Kidney (tissue), 13 donors: ENCODE measurements at regions not wholly inside any gene's neighbourhood (a gene's known extent, or its start where the extent isn't known, plus 50 kb on each side); places are given as distances from the start of the nearest gene placed in this dataset.

Experiments used
- DNase-seq, 5 donors: peaks; one replicate each; pipeline ENCODE4 v3.0.0-alpha.2; 2013 to 2020
- FAIRE-seq: peaks from 2 replicates; lab custom pipeline; 2012; peaks lifted over from hg19 to GRCh38; lab: Jason Lieb, UNC
- H3K27ac ChIP-seq, 2 donors: one replicate each; pipeline ENCODE4 v1.7.0; 2013; ENCODE audit warnings: low read depth in 2 of 2, low read length in 2 of 2, inconsistent platforms in 1 of 2
- H3K27me3 ChIP-seq: one replicate; pipeline ENCODE4 v1.7.1; 2013; ENCODE audit warnings: low read length, inconsistent platforms; ENCODE audit not compliant: control insufficient read depth, insufficient read depth
- H3K36me3 ChIP-seq, 3 donors: one replicate each; pipeline versions ENCODE4 v1.7.0 to v1.7.1; 2013; ENCODE audit warnings: low read length in 3 of 3, control low read depth in 1 of 3, inconsistent platforms in 1 of 3; ENCODE audit not compliant: insufficient read depth in 3 of 3, control insufficient read depth in 2 of 3
- H3K4me1 ChIP-seq, 3 donors: one replicate each; pipeline versions ENCODE4 v1.7.0 to v1.7.1; 2013; ENCODE audit warnings: low read length in 3 of 3, inconsistent platforms in 1 of 3, low read depth in 1 of 3; ENCODE audit not compliant: control insufficient read depth in 2 of 3, insufficient read depth in 2 of 3
- H3K4me3 ChIP-seq, 3 donors: one replicate each; pipeline versions ENCODE4 v1.7.0 to v1.8.1; 2013; ENCODE audit warnings: low read length in 3 of 3, control low read depth in 1 of 3, inconsistent platforms in 1 of 3
- H3K9ac ChIP-seq, 3 donors: one replicate each; pipeline versions ENCODE4 v1.7.0 to v1.7.1; 2013; ENCODE audit warnings: low read length in 3 of 3, control low read depth in 1 of 3, inconsistent platforms in 1 of 3
- H3K9me3 ChIP-seq, 3 donors: one replicate each; pipeline versions ENCODE4 v1.7.0 to v1.7.1; 2013; ENCODE audit warnings: low read length in 3 of 3, control low read depth in 1 of 3, inconsistent platforms in 1 of 3; ENCODE audit not compliant: control insufficient read depth in 2 of 3, insufficient read depth in 1 of 3
- CTCF ChIP-seq: IDR thresholded peaks from 3 replicates; pipeline ENCODE4 v1.5.1; 2012; ENCODE audit warnings: mild to moderate bottlenecking, moderate library complexity, borderline replicate concordance; ENCODE audit not compliant: insufficient read depth; ENCODE audit errors: extremely low read depth
- intact Hi-C: fragments of 100-400 bp; cut with DNase I; formaldehyde crosslinking; loops from one replicate; pipeline ENCODE4 v1.11.1; 2022
- donor health status: control.
- donor health status: control.
- donor health status: control.
- donor health status: control.
- donor health status: control.
- donor health status: DM: yes; HTN: yes; CAD: no.
- donor health status: Normal renal cell carcinoma (clear cell type).

GRCh38 chr7:131119381-131119780 lies 208.3 kb upstream of the MKLN1 start:
- H3K4me3 ChIP-seq: no peak overlapping the region
- TF ChIP-seq CTCF: no peak
- H3K9me3 ChIP-seq: no peaks in the 10 kb centered on the region
- H3K27ac ChIP-seq: no peak overlapping the region
- H3K9ac ChIP-seq: no peak overlapping the region
- H3K4me1 ChIP-seq: no peaks in the 10 kb centered on the region
- no peak for DNase-seq
- no peaks in the 10 kb centered on the region for H3K36me3 ChIP-seq
- FAIRE-seq: no peak
- H3K27me3 ChIP-seq: no peaks in the 10 kb centered on the region
- intact Hi-C loops: no loop called here

- Histone ChIP-seq H3K9me3 (no peaks in the 10 kb centered on the region), H3K9ac (no peak overlapping the region), H3K27ac (no peak overlapping the region), H3K4me1 (no peaks in the 10 kb centered on the region), H3K27me3 (no peaks in the 10 kb centered on the region), H3K36me3 (no peaks in the 10 kb centered on the region), H3K4me3 (no peak overlapping the region)
- FAIRE-seq (no peak), DNase-seq (no peak)
- intact Hi-C loops: no loop called here
- TF ChIP-seq CTCF: no peak
Measured at GRCh38 chr7:131122394-131122793, 205.3 kb upstream of the MKLN1 start.

GRCh38 chr7:131124001-131124629 lies 203.6 kb upstream of the MKLN1 start:
- no peak for TF ChIP-seq CTCF
- H3K27ac ChIP-seq: no peak overlapping the region

GRCh38 chr7:131124867-131125266 lies 202.8 kb upstream of the MKLN1 start:
- no peak for TF ChIP-seq CTCF

More at GRCh38 chr7:131124001-131124629, 203.6 kb upstream of the MKLN1 start:
- intact Hi-C loops: no loop called here
- Histone ChIP-seq H3K36me3 (no peaks in the 10 kb centered on the region), H3K27me3 (no peaks in the 10 kb centered on the region), H3K9me3 (no peaks in the 10 kb centered on the region), H3K4me1 (no peaks in the 10 kb centered on the region), H3K4me3 (no peak overlapping the region), H3K9ac (no peak overlapping the region)
- FAIRE-seq: no peak
- DNase-seq: no peak

More at GRCh38 chr7:131124867-131125266, 202.8 kb upstream of the MKLN1 start:
- DNase-seq (no peak), FAIRE-seq (no peak)
- H3K4me1 ChIP-seq: no peaks in the 10 kb centered on the region
- intact Hi-C loops: no loop called here
- H3K27me3 ChIP-seq: no peaks in the 10 kb centered on the region
- no peaks in the 10 kb centered on the region for H3K9me3 ChIP-seq
- no peak overlapping the region for H3K4me3 ChIP-seq
- no peaks in the 10 kb centered on the region for H3K36me3 ChIP-seq
- no peak overlapping the region for H3K9ac ChIP-seq
- no peak overlapping the region for H3K27ac ChIP-seq
